ENCODE measurements at regions not wholly inside any gene's neighbourhood (a gene's known extent, or its start where the extent isn't known, plus 50 kb on each side); places are given as distances from the start of the nearest gene placed in this dataset.

DNA sequence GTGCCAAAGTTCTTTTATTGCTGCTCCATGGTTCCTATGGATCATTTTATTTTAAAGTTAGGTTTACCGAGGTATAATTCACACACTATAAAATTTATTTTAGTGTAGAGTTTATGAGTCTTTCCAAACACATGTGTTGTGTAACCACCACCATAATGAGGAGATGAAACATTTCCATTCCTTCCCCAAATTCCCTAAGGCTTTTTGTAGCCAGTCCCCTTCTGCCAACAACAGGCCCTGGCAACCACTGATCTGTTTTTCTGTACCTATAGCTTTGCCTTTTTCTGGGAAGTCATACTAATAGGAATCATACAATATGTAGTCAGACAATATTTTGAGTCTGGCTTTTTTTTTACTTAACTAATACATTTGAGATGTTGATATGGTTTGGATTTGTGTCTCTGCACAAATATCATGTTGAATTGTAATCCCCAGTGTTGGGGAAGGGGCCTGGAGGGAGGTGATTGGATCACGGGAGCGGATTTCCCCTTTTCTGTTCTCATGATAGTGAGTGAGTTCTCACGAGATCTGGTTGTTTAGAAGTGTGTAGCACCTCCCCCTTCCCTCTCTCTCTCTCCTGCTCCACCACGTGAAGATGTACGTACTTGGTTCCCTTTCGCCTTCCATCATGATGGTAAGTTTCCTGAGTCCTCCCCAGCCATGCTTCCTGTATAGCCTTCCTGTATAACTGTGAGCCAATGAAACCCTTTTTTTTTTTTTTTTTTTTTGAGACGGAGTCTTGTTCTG is 59.6 kb upstream of the DHX15 start:
- intact Hi-C loops (cut with micrococcal nuclease) (loop anchor here (1.0 kb wide), 1 partner anchor 61 kb away; no protein-coding TSS in a partner anchor), in situ Hi-C loops (cut with MboI; ENCODE audit: low sequenced_read_pairs) (no loop called here), dilution Hi-C loops (cut with HindIII; ENCODE audit: low sequenced_read_pairs, unreplicated experiment) (no loop called here)
- no TSS peak for BruUV-seq (replicated peaks)
- Histone ChIP-seq H2BK20ac (ENCODE audit: low read depth, low read length) (peak overlapping the region; percentile 70), H3K4ac (ENCODE audit: low read depth, low read length) (peak overlapping the region; percentile 93), H2BK120ac (ENCODE audit: low read depth, low read length) (peak overlapping the region; percentile 71), H3K9me3 (ENCODE audit: control insufficient read depth, insufficient read depth, low read length) (no peaks in the 10 kb centered on the region; the same call in 1 of the 2 replicates), H3K4me1 (ENCODE audit: control insufficient read depth, insufficient read depth, low read length) (peaks cover 24% of the 10 kb centered on the region), H3K9ac (ENCODE audit: low read depth, low read length) (no peak overlapping the region), H3K27ac (ENCODE audit: insufficient read depth, low read length) (peak overlapping the region; percentile 51; the same call in 1 of the 2 replicates), H3K14ac (replicated peaks; ENCODE audit: low read depth, low read length) (0 out of 2 replicates have a peak overlapping the region, but pooled peaks have one; percentile 61), H2BK5ac (ENCODE audit: low read depth, low read length, poor library complexity, severe bottlenecking) (no peak overlapping the region), H4K5ac (ENCODE audit: low read depth, low read length) (peak overlapping the region; percentile 22; the same call in 1 of the 2 replicates), H2AK5ac (ENCODE audit: low read depth, low read length) (peak overlapping the region; percentile 86; the same call in 1 of the 2 replicates), H3K36me3 (ENCODE audit: control insufficient read depth, insufficient read depth, low read length) (no peaks in the 10 kb centered on the region), H2AFZ (replicated peaks; ENCODE audit: low read length, poor library complexity) (no peak overlapping the region), H4K8ac (ENCODE audit: low read depth in 2 of 2, low read length in 2 of 2) (peak overlapping the region in 1 of 2 experiments; percentile 63; a peak in 2 of 4 replicates), H3K56ac (ENCODE audit: extremely low read depth, insufficient read depth, low read length) (no peak overlapping the region), H3K18ac (ENCODE audit: low read depth, low read length) (peak overlapping the region; percentile 44), H3K4me3 (ENCODE audit: insufficient read depth, low read depth, low read length) (no peak overlapping the region), H2AK9ac (replicated peaks; ENCODE audit: low read depth, low read length, poor library complexity) (no peak overlapping the region), H3K4me2 (ENCODE audit: low read depth, low read length) (peak overlapping the region; percentile 24; the same call in 1 of the 2 replicates), H4K20me1 (ENCODE audit: insufficient read depth, low read length) (peaks cover 3% of the 10 kb centered on the region; the same call in 1 of the 2 replicates), H3K79me1 (ENCODE audit: low read depth in 1 of 2, low read length in 2 of 2) (no peaks in the 10 kb centered on the region), H4K91ac (ENCODE audit: insufficient read depth, low read depth, low read length) (peak overlapping the region; percentile 56), H3K9me1 (ENCODE audit: insufficient read depth, low read length) (peaks cover 13% of the 10 kb centered on the region), H3K27me3 (ENCODE audit: control insufficient read depth, insufficient read depth, low read length) (peaks cover 3% of the 10 kb centered on the region; the same call in 1 of the 2 replicates), H3K23ac (ENCODE audit: low read depth, low read length) (peak overlapping the region; percentile 63; the same call in 1 of the 2 replicates), H2BK15ac (ENCODE audit: low read depth, low read length) (peak overlapping the region; percentile 87; the same call in 1 of the 3 replicates)
- no CpG with 5 or more reads among the region's 8 CpGs for WGBS, 2 experiments (ENCODE audit: extremely low coverage in 2 of 2, insufficient read length in 1 of 2)
- no peak for TF ChIP-seq RCOR1 (IDR thresholded peaks at IDR 0.05; ENCODE audit: insufficient replicate concordance, low read length)
- no peak for TF ChIP-seq POLR2A (IDR thresholded peaks at IDR 0.05; ENCODE audit: low read depth, low read length)
- TF ChIP-seq MAZ (IDR thresholded peaks at IDR 0.05; ENCODE audit: borderline replicate concordance, low read depth, low read length) = no peak
- no peak for TF ChIP-seq NFE2L2 (IDR thresholded peaks at IDR 0.05; ENCODE audit: low read depth, low read length)
- TF ChIP-seq MXI1 (IDR thresholded peaks at IDR 0.05; ENCODE audit: borderline replicate concordance, low read depth, low read length) = no peak
- TF ChIP-seq, protein P1, sequence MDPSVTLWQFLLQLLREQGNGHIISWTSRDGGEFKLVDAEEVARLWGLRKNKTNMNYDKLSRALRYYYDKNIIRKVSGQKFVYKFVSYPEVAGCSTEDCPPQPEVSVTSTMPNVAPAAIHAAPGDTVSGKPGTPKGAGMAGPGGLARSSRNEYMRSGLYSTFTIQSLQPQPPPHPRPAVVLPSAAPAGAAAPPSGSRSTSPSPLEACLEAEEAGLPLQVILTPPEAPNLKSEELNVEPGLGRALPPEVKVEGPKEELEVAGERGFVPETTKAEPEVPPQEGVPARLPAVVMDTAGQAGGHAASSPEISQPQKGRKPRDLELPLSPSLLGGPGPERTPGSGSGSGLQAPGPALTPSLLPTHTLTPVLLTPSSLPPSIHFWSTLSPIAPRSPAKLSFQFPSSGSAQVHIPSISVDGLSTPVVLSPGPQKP (IDR thresholded peaks at IDR 0.05; ENCODE audit: borderline replicate concordance, low read depth, low read length) = no peak
- TF ChIP-seq RAD21 (IDR thresholded peaks at IDR 0.05; ENCODE audit: low read length) = no peak
- CTCF ChIA-PET = interaction anchor here (0.6 kb wide), 2 partner anchors 24 to 31 kb away, joined by 8 read pairs; no protein-coding TSS in a partner anchor
- POLR2A ChIA-PET (ENCODE audit: unreplicated experiment) = no interaction called here
- ATAC-seq (ENCODE audit: low read depth) (no peak), DNase-seq (no peak)

All from IMR-90 (cell line).